ENCODE measurements at regions not wholly inside any gene's neighbourhood (a gene's known extent, or its start where the extent isn't known, plus 50 kb on each side); places are given as distances from the start of the nearest gene placed in this dataset.

DNA sequence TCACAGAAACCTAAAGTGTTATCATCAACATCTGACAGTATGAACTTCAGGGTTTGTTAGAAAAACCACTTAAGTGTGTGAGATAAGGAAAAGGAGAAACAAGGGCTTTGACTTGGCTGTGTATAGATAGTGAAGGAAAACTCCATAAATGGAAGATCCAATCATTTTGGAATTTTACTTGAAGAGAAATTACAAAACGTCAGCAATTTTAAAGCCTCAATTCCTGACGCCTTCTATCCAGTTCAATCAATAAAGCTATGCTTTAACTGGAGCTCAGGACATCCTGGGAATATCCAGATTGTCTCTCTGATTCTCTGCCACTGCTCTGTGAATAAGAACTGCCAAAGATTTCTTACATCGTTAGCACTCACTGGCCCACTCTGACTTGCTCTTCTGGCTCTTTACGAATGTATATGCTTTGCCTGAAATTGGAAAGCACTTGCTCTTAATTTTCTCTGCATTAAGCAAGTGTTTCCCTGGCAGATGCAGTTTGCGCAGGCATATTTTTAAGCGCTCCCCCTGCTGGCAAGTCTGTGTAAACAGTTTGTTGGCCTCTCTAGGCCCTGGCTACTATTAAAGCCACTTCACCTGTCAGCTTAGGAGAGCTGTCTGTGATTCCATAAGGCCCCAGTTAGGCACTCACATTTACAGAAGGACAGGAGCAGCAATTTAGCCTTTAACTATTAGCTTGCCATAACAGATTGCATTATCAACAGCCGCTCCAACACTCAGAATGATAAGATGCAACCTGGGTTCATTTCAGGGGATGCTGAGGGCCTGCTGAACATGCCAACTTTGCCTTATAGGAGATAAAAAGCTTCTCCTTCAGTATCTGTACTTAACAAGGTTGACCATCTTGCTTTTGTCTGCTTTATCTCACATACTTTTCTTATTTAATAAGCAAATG, 251.4 kb upstream of the DDX53 start:
- TF ChIP-seq CTCF (IDR thresholded peaks at IDR 0.05) (peak; percentile 33 to 77 (median 55)), POLR2A (IDR thresholded peaks at IDR 0.05) (no peak)

All from adrenal gland (tissue), 5 donors.